K562 (cell line): ENCODE measurements at regions not wholly inside any gene's neighbourhood (a gene's known extent, or its start where the extent isn't known, plus 50 kb on each side); places are given as distances from the start of the nearest gene placed in this dataset.

Source experiments
- ATAC-seq: fragments of 200-7000 bp; cut with Tn5 transposase; 3 replicates; pipeline ENCODE4 v1.9.1; 2020; ENCODE audit warnings: moderate library complexity
- BruUV-seq: library from RNA; stranded (reverse); fragments of 400-500 nt; replicated peaks from 2 replicates; lab custom pipeline; 2021; lab: Mats Ljungman, UMichigan
- CTCF ChIA-PET: fragments of 300-600 bp; formaldehyde crosslinking; extraction: SDS; loops from one replicate; lab custom pipeline; 2021; ENCODE audit warnings: low intra/inter-chr PET ratio; lab: Yijun Ruan, JAX
- POLR2A ChIA-PET: fragments of 300-600, 350-650 bp; sonication (Branson Sonifier 250); formaldehyde crosslinking; extraction: SDS; loops from one replicate; lab custom pipeline; 2021; ENCODE audit warnings: antibody characterized with exemption, inconsistent platforms; lab: Yijun Ruan, JAX
- DNase-seq, 4 experiments: peaks; one replicate each; pipeline versions ENCODE4 v3.0.0 to v3.0.0-alpha.2; 2011 to 2018; ENCODE audit warnings: low spot score in 3 of 4, mixed read lengths in 3 of 4; ENCODE audit errors: extremely low read depth in 1 of 4
- FAIRE-seq: peaks from 2 replicates; lab custom pipeline; 2011; peaks lifted over from hg19 to GRCh38; lab: Jason Lieb, UNC
- H2AFZ ChIP-seq: 2 replicates; pipeline ENCODE4 v1.6.0; 2011; ENCODE audit warnings: low read depth, low read length, control low read depth, inconsistent platforms
- H3K27ac ChIP-seq: fragments of 200-600 bp; 3 replicates; pipeline ENCODE4 v1.8.0; 2011; ENCODE audit warnings: low read depth, mild to moderate bottlenecking, control low read depth, inconsistent platforms, low read length, moderate library complexity, mixed read lengths; ENCODE audit errors: extremely low read depth
- H3K27me3 ChIP-seq, 2 experiments: fragments of 300-600 bp in 1 of 2; 2 replicates in 1 of 2; 3 replicates in 1 of 2; pipeline versions ENCODE4 v1.6.0 to v1.8.0; 2011; ENCODE audit warnings: inconsistent platforms in 2 of 2, low read length in 2 of 2, mild to moderate bottlenecking in 1 of 2, mixed read lengths in 1 of 2, moderate library complexity in 1 of 2; ENCODE audit not compliant: control insufficient read depth in 2 of 2, insufficient read depth in 2 of 2
- H3K36me3 ChIP-seq: fragments of 300-600 bp; 3 replicates; pipeline ENCODE4 v1.8.0; 2011; ENCODE audit warnings: mild to moderate bottlenecking, low read length, inconsistent platforms; ENCODE audit not compliant: control insufficient read depth, insufficient read depth
- H3K4me1 ChIP-seq, 2 experiments: fragments of 200-600 bp in 1 of 2; replicated peaks in 1 of 2; 2 replicates in 1 of 2; 3 replicates in 1 of 2; pipeline versions ENCODE4 v1.5.1 to v1.8.0; 2011; ENCODE audit warnings: inconsistent platforms in 2 of 2, low read length in 2 of 2, mild to moderate bottlenecking in 1 of 2, mixed read lengths in 1 of 2, moderate library complexity in 1 of 2; ENCODE audit not compliant: control insufficient read depth in 2 of 2, insufficient read depth in 2 of 2
- H3K4me2 ChIP-seq: 2 replicates; pipeline ENCODE4 v1.6.1; 2011; ENCODE audit warnings: low read length, control low read depth, inconsistent platforms, mixed read lengths; ENCODE audit not compliant: insufficient read depth
- H3K4me3 ChIP-seq: fragments of 200-600 bp; sonication (generic), shearing (Covaris generic); 2 replicates; pipeline ENCODE4 v1.5.1; 2016; ENCODE audit warnings: control low read depth, inconsistent platforms
- H3K79me2 ChIP-seq: fragments of 200-600 bp; 3 replicates; pipeline ENCODE4 v1.8.0; 2011; ENCODE audit warnings: low read length, inconsistent platforms; ENCODE audit not compliant: control insufficient read depth, insufficient read depth
- H3K9ac ChIP-seq, 2 experiments: 2 replicates each; pipeline versions ENCODE4 v1.6.0 to v1.6.1; 2011; ENCODE audit warnings: low read depth in 2 of 2, low read length in 2 of 2, control low read depth in 1 of 2, inconsistent platforms in 1 of 2, mild to moderate bottlenecking in 1 of 2, mixed read lengths in 1 of 2; ENCODE audit not compliant: insufficient read depth in 1 of 2
- H3K9me1 ChIP-seq: one replicate; pipeline ENCODE4 v1.6.0; 2011; ENCODE audit warnings: inconsistent platforms, mild to moderate bottlenecking, low read length, moderate library complexity; ENCODE audit not compliant: control insufficient read depth, insufficient read depth
- H3K9me3 ChIP-seq: replicated peaks from 2 replicates; pipeline ENCODE4 v1.5.1; 2011; ENCODE audit warnings: low read depth, low read length, inconsistent platforms; ENCODE audit not compliant: control insufficient read depth, insufficient read depth
- H4K20me1 ChIP-seq: replicated peaks from 2 replicates; pipeline ENCODE4 v1.6.1; 2011; ENCODE audit warnings: low read length, inconsistent platforms, mixed read lengths; ENCODE audit not compliant: control insufficient read depth, insufficient read depth
- BCLAF1 ChIP-seq, 2 experiments: fragments of 450-650 bp in 1 of 2; IDR thresholded peaks; 2 replicates each; pipeline ENCODE4 v1.6.1; 2011 to 2017; ENCODE audit warnings: low read depth in 2 of 2, antibody characterized with exemption in 1 of 2, borderline replicate concordance in 1 of 2, low read length in 1 of 2, mild to moderate bottlenecking in 1 of 2, mixed read lengths in 1 of 2; ENCODE audit not compliant: control insufficient read depth in 1 of 2
- CCAR2 ChIP-seq: fragments of 200-400 bp; formaldehyde crosslinking; IDR thresholded peaks from 2 replicates; pipeline ENCODE4 v1.6.1; 2017; ENCODE audit warnings: mild to moderate bottlenecking, low read depth, low read length
- DIDO1 ChIP-seq: fragments of 450-650 bp; IDR thresholded peaks from 2 replicates; pipeline ENCODE4 v1.6.1; 2016; ENCODE audit warnings: low read depth, missing biosample characterization, missing genetic modification characterization
- FOXM1 ChIP-seq, 2 experiments: fragments of 450-650 bp in 1 of 2; sonication (generic) in 1 of 2; formaldehyde crosslinking in 1 of 2; IDR thresholded peaks; 2 replicates each; pipeline versions ENCODE4 v1.6.1 to v1.9.0; 2017 to 2022; ENCODE audit warnings: low read depth in 2 of 2, mild to moderate bottlenecking in 2 of 2, missing genetic modification reagents in 1 of 2, moderate library complexity in 1 of 2
- HSF4 ChIP-seq: fragments of 250-450 bp; sonication (Bioruptor Pico); IDR thresholded peaks from 2 replicates; pipeline ENCODE4 v2.1.2; 2022; ENCODE audit warnings: mild to moderate bottlenecking, moderate library complexity, borderline replicate concordance
- PHB ChIP-seq: fragments of 250-450 bp; sonication (Bioruptor Pico); IDR thresholded peaks from 2 replicates; pipeline ENCODE4 v1.5.0; 2021
- SNRNP70 ChIP-seq: fragments of 200-400 bp; formaldehyde crosslinking; optimal IDR thresholded peaks from 2 replicates; pipeline ENCODE3; 2017; ENCODE audit warnings: low read depth, low read length
- ZBED1 ChIP-seq: IDR thresholded peaks from 2 replicates; pipeline ENCODE4 v1.6.1; 2014
- ZNF274 ChIP-seq: IDR thresholded peaks from 2 replicates; pipeline ENCODE4 v1.6.1; 2011; ENCODE audit warnings: low read depth, mild to moderate bottlenecking, low read length, moderate library complexity, borderline replicate concordance
- ZNF785 ChIP-seq: fragments of 250-450 bp; sonication (Bioruptor Pico); IDR thresholded peaks from 2 replicates; pipeline ENCODE4 v1.4.0; 2020; ENCODE audit warnings: mild to moderate bottlenecking
- WGBS: fragments of 100-300 bp; shearing (Covaris generic); methylation state at CpG from one replicate; pipeline ENCODE4 v1.1.6; 2016; ENCODE audit warnings: low coverage, mixed read lengths; ENCODE audit not compliant: insufficient coverage; ENCODE audit errors: missing lambda C conversion rate; 5-methylcytosine and 5-hydroxymethylcytosine counted together
- in situ Hi-C: fragments of 300-500 bp; cut with MboI; formaldehyde crosslinking; loops from 4 replicates; pipeline ENCODE4 v1.15.0; 2018; ENCODE audit warnings: inconsistent platforms, mixed read lengths
- intact Hi-C: fragments of 100-400 bp; cut with micrococcal nuclease; formaldehyde crosslinking; loops from 2 replicates; pipeline ENCODE4 v1.14.2; 2022

GRCh38 chrX:21166272-21166982 lies 207.8 kb upstream of the CNKSR2 start:
- in situ Hi-C loops = no loop called here
- POLR2A ChIA-PET = no interaction called here

More at GRCh38 chrX:21166272-21166982, 207.8 kb upstream of the CNKSR2 start:
- H3K9me3 ChIP-seq = no peaks in the 10 kb centered on the region
- no peaks in the 10 kb centered on the region for H3K4me1 ChIP-seq
- FAIRE-seq (no peak), ATAC-seq (no peak), DNase-seq (no peak)
- H3K27me3 ChIP-seq = no peaks in the 10 kb centered on the region
- 0% methylated on average over 4 of the region's 4 CpGs for WGBS
- H2AFZ ChIP-seq = no peak overlapping the region
- intact Hi-C loops = no loop called here
- no peaks in the 10 kb centered on the region for H3K36me3 ChIP-seq
- CTCF ChIA-PET = no interaction called here
- TF ChIP-seq CCAR2 (no peak), FOXM1 (IDR thresholded peaks at IDR 0.05; ENCODE audit: low read depth) (no peak), FOXM1 (CRISPR knock-in tag; IDR thresholded peaks at IDR 0.05; ENCODE audit: low read depth) (no peak), SNRNP70 (no peak), ZBED1 (no peak), HSF4 (CRISPR knock-in tag) (no peak), DIDO1 (tag) (no peak), PHB (CRISPR knock-in tag) (no peak), BCLAF1 (IDR thresholded peaks at IDR 0.05; ENCODE audit: borderline replicate concordance in 1 of 2, control insufficient read depth in 1 of 2, low read depth in 2 of 2, low read length in 1 of 2) (no peak), ZNF274 (no peak), ZNF785 (CRISPR knock-in tag) (no peak)
- H3K79me2 ChIP-seq = no peaks in the 10 kb centered on the region
- H3K27ac ChIP-seq = no peak overlapping the region
- no TSS peak for BruUV-seq
- H3K4me2 ChIP-seq = no peak overlapping the region
- H3K9me1 ChIP-seq = no peaks in the 10 kb centered on the region
- no peak overlapping the region for H3K9ac ChIP-seq
- H3K4me3 ChIP-seq = no peak overlapping the region
- H4K20me1 ChIP-seq = no peaks in the 10 kb centered on the region
